Endothelial cell (in vitro differentiated cells): ENCODE measurements at regions not wholly inside any gene's neighbourhood (a gene's known extent, or its start where the extent isn't known, plus 50 kb on each side); places are given as distances from the start of the nearest gene placed in this dataset.

Experiments
- DNase-seq: peaks from one replicate; pipeline ENCODE4 v3.0.0; 2021; ENCODE audit warnings: low spot score
- H3K27ac Mint-ChIP-seq: one replicate; pipeline ENCODE4 v1.8.0; 2021; ENCODE audit warnings: mixed read lengths, inconsistent platforms; ENCODE audit not compliant: unreplicated experiment
- H3K27me3 Mint-ChIP-seq: one replicate; pipeline ENCODE4 v1.8.0; 2021; ENCODE audit warnings: mild to moderate bottlenecking, moderate library complexity, mixed read lengths, inconsistent platforms; ENCODE audit not compliant: unreplicated experiment
- H3K36me3 Mint-ChIP-seq: one replicate; pipeline ENCODE4 v1.8.0; 2021; ENCODE audit warnings: mild to moderate bottlenecking, low read depth, mixed read lengths, inconsistent platforms; ENCODE audit not compliant: unreplicated experiment
- H3K4me1 Mint-ChIP-seq: one replicate; pipeline ENCODE4 v1.8.0; 2021; ENCODE audit warnings: mild to moderate bottlenecking, mixed read lengths, inconsistent platforms; ENCODE audit not compliant: unreplicated experiment
- H3K4me3 Mint-ChIP-seq: one replicate; pipeline ENCODE4 v1.8.0; 2021; ENCODE audit warnings: mild to moderate bottlenecking, mixed read lengths, inconsistent platforms; ENCODE audit not compliant: unreplicated experiment
- H3K9me3 Mint-ChIP-seq: one replicate; pipeline ENCODE4 v1.8.0; 2021; ENCODE audit warnings: mixed read lengths, inconsistent platforms; ENCODE audit not compliant: unreplicated experiment
- TF ChIP-seq, protein P1 (sequence below): fragments of 200-600 bp; sonication (generic); IDR thresholded peaks from one replicate; pipeline ENCODE4 v1.5.0; 2021; ENCODE audit warnings: antibody characterized with exemption; ENCODE audit not compliant: unreplicated experiment

DNA sequence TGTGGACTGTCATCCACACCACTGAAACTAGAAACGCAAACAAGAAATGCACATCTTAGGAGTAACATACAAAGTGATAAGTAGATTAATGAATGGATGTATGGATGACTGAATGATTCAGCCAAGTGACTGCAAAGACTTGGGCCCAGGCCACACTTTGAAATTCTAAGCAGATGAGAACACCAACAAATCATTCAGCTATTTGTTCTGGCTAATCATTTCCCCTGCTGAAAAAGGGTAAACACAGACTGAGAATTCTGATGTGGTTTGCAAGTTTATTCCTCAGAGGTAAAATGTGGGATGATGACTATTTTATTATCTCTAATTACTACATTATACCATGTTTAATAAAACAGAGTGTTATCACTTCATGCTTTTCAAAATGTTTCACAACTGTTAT lies 163.2 kb upstream of the ADAMTS16 start:
- peaks cover 1% of the 10 kb centered on the region for H3K27me3 Mint-ChIP-seq
- no peaks in the 10 kb centered on the region for H3K9me3 Mint-ChIP-seq
- no peak for DNase-seq
- H3K4me1 Mint-ChIP-seq = no peaks in the 10 kb centered on the region
- TF ChIP-seq, protein P1, sequence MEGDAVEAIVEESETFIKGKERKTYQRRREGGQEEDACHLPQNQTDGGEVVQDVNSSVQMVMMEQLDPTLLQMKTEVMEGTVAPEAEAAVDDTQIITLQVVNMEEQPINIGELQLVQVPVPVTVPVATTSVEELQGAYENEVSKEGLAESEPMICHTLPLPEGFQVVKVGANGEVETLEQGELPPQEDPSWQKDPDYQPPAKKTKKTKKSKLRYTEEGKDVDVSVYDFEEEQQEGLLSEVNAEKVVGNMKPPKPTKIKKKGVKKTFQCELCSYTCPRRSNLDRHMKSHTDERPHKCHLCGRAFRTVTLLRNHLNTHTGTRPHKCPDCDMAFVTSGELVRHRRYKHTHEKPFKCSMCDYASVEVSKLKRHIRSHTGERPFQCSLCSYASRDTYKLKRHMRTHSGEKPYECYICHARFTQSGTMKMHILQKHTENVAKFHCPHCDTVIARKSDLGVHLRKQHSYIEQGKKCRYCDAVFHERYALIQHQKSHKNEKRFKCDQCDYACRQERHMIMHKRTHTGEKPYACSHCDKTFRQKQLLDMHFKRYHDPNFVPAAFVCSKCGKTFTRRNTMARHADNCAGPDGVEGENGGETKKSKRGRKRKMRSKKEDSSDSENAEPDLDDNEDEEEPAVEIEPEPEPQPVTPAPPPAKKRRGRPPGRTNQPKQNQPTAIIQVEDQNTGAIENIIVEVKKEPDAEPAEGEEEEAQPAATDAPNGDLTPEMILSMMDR = no peak
- H3K4me3 Mint-ChIP-seq = no peak overlapping the region
- no peak overlapping the region for H3K27ac Mint-ChIP-seq
- H3K36me3 Mint-ChIP-seq = no peaks in the 10 kb centered on the region

DNA sequence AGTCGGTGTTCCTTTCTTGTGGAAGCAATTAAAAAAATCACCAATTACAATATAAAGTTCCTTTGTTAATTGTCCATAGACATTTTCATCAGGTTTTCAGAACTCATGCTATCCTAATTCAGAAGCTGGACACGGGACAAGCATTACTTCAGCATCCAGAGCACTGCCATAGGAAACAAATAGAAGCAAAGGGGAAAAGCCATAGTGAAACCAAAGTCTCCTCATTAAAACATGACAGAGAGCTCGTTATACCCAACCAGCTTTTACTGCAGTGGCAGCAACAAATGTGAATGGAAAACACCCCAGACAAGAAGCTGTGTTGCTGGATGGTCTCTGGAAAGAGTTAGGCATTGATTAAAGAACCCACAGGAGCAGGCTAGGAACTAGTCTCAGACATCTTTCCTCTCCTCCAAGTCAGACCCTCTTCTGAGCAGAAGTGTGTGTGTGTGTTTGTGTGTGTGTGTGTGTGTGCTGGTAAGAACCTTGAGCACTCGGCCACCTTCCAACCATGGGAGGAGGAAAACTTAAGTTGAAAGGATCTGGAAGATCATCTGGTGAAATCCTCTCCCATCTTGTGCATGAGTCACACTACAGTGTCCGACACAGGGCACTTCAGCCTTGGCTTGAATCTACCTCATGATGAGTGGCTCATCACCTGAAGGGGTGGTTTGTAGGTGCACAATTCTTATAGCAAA lies 162.6 kb upstream of the ADAMTS16 start:
- Mint-ChIP-seq H3K36me3 (no peaks in the 10 kb centered on the region), H3K4me1 (no peaks in the 10 kb centered on the region), H3K9me3 (no peaks in the 10 kb centered on the region), H3K4me3 (no peak overlapping the region), H3K27ac (no peak overlapping the region), H3K27me3 (peaks cover 1% of the 10 kb centered on the region)
- TF ChIP-seq, protein P1 = no peak
- no peak for DNase-seq

DNA sequence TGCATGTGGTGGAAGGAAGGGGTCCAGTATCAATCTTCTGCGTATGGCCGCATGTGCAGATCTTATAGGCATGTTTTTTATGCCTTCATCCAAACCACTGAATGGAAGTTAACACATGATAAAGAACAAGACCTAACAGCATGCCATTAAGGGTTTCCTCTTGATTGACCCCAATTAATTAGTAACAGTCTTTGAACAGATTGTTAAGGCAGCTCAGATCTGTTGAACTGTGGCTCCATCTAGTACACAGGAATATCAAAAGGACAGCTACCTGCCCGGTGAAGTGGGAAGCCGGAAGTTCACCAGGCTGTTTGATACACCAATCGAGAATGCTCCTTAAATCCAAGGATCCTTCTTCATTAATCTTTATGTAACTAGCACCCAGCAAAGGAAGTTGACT lies 159.9 kb upstream of the ADAMTS16 start:
- TF ChIP-seq, protein P1 = no peak
- H3K36me3 Mint-ChIP-seq = no peaks in the 10 kb centered on the region
- no peak for DNase-seq
- H3K4me1 Mint-ChIP-seq = no peaks in the 10 kb centered on the region
- no peaks in the 10 kb centered on the region for H3K9me3 Mint-ChIP-seq
- H3K27me3 Mint-ChIP-seq = no peaks in the 10 kb centered on the region
- H3K27ac Mint-ChIP-seq = no peak overlapping the region
- H3K4me3 Mint-ChIP-seq = no peak overlapping the region

DNA sequence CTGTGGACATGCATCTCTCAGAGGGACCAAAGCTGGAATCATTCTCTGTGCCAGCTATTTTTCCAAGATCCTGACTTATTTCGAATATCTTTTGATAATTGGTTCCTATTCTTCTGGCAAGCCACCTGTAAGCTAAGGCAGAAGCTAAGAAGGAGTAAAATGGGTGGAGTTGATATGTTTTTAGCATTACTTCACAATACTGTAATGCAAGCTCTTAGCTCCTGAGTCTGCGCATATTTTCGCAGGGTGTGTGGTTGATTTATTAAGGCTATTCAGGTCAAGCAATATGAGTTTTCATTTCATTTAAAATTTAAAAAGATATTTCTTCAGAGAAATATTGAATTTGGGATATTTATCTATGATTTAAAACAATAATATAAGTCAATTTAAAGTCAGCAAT lies 158.5 kb upstream of the ADAMTS16 start:
- Mint-ChIP-seq H3K36me3 (no peaks in the 10 kb centered on the region), H3K4me1 (no peaks in the 10 kb centered on the region), H3K27me3 (no peaks in the 10 kb centered on the region), H3K27ac (no peak overlapping the region), H3K9me3 (no peaks in the 10 kb centered on the region), H3K4me3 (no peak overlapping the region)
- TF ChIP-seq, protein P1 = no peak
- no peak for DNase-seq

DNA sequence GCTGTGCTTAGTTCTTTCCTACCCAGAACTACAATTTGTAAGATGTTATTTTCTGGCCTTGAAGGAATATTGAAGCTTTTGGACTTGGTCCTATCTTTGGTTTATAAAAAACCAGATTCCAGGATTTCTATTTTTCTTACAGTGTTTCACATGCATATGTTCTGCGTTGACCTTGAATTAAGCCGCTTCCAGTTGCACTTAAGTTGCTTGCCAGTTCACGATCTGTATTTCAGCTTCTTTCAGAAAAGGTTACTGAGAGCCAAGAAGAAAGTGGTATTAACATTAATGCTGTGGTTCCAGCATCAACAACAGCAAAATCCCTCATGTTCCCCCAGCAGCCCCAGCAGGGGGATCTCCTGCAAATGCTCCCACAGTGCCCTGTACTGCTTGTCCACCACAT lies 156.4 kb upstream of the ADAMTS16 start:
- no peaks in the 10 kb centered on the region for H3K9me3 Mint-ChIP-seq

More for the DNA sequence above, 156.4 kb upstream of the ADAMTS16 start:
- Mint-ChIP-seq H3K4me3 (no peak overlapping the region), H3K36me3 (no peaks in the 10 kb centered on the region), H3K27me3 (no peaks in the 10 kb centered on the region), H3K4me1 (no peaks in the 10 kb centered on the region), H3K27ac (no peak overlapping the region)
- TF ChIP-seq, protein P1 = no peak
- DNase-seq = no peak
